ENCODE measurements at regions not wholly inside any gene's neighbourhood (a gene's known extent, or its start where the extent isn't known, plus 50 kb on each side); places are given as distances from the start of the nearest gene placed in this dataset.

- CTCF ChIA-PET = interaction anchor here (1.4 kb wide), 1 partner anchor 10 kb away, joined by 7 read pairs; no protein-coding TSS in a partner anchor
- no peaks in the 10 kb centered on the region for H3K4me1 Mint-ChIP-seq (ENCODE audit: low read depth)
- no peak overlapping the region for H3K4me3 Mint-ChIP-seq
- H3K27me3 Mint-ChIP-seq = peaks cover 8% of the 10 kb centered on the region
- DNase-seq = no peak
- POLR2A ChIA-PET = no interaction called here
- ATAC-seq = no peak
- no peaks in the 10 kb centered on the region for H3K9me3 Mint-ChIP-seq
- no peak overlapping the region for H3K27ac Mint-ChIP-seq
- intact Hi-C loops (cut with micrococcal nuclease) = no loop called here
- no peak for TF ChIP-seq CTCF (IDR thresholded peaks at IDR 0.05)
- no peaks in the 10 kb centered on the region for H3K36me3 Mint-ChIP-seq (ENCODE audit: low read depth)
Measured at GRCh38 chr7:156463280-156463679, 177.3 kb upstream of the RNF32 start.

GRCh38 chr7:156461881-156462665 is 178.5 kb upstream of the RNF32 start:
- no peak for DNase-seq
- Mint-ChIP-seq H3K4me3 (no peak overlapping the region), H3K36me3 (ENCODE audit: low read depth) (no peaks in the 10 kb centered on the region), H3K27me3 (peaks cover 9% of the 10 kb centered on the region), H3K4me1 (ENCODE audit: low read depth) (no peaks in the 10 kb centered on the region), H3K27ac (no peak overlapping the region), H3K9me3 (no peaks in the 10 kb centered on the region)
- intact Hi-C loops (cut with micrococcal nuclease) = no loop called here
- CTCF ChIA-PET = interaction anchor here (1.4 kb wide), 1 partner anchor 11 kb away, joined by 7 read pairs; no protein-coding TSS in a partner anchor
- no peak for ATAC-seq
- no peak for TF ChIP-seq CTCF (IDR thresholded peaks at IDR 0.05)
- POLR2A ChIA-PET = no interaction called here

GRCh38 chr7:156460858-156461627 is 179.5 kb upstream of the RNF32 start:
- H3K4me3 Mint-ChIP-seq = no peak overlapping the region
- H3K27ac Mint-ChIP-seq = no peak overlapping the region
- no peak for ATAC-seq
- ChIA-PET CTCF (interaction anchor here (1.0 to 1.1 kb wide), 2 partner anchors 8 to 12 kb away, joined by 4 to 6 read pairs; no protein-coding TSS in a partner anchor), POLR2A (no interaction called here)
- TF ChIP-seq CTCF (IDR thresholded peaks at IDR 0.05) = no peak
- no peak for DNase-seq
- intact Hi-C loops (cut with micrococcal nuclease) = no loop called here
- H3K4me1 Mint-ChIP-seq (ENCODE audit: low read depth) = no peaks in the 10 kb centered on the region
- H3K27me3 Mint-ChIP-seq = peaks cover 7% of the 10 kb centered on the region
- H3K9me3 Mint-ChIP-seq = no peaks in the 10 kb centered on the region
- no peaks in the 10 kb centered on the region for H3K36me3 Mint-ChIP-seq (ENCODE audit: low read depth)

- Mint-ChIP-seq H3K4me1 (ENCODE audit: low read depth) (no peaks in the 10 kb centered on the region), H3K36me3 (ENCODE audit: low read depth) (no peaks in the 10 kb centered on the region), H3K4me3 (no peak overlapping the region), H3K27me3 (peaks cover 7% of the 10 kb centered on the region), H3K9me3 (no peaks in the 10 kb centered on the region), H3K27ac (no peak overlapping the region)
- TF ChIP-seq CTCF (IDR thresholded peaks at IDR 0.05) = no peak
- intact Hi-C loops (cut with micrococcal nuclease) = no loop called here
- ChIA-PET CTCF (interaction anchor here (1.1 kb wide), 1 partner anchor 10 kb away, joined by 4 read pairs; no protein-coding TSS in a partner anchor), POLR2A (no interaction called here)
- DNase-seq = no peak
- no peak for ATAC-seq
Measured at GRCh38 chr7:156459582-156459981, 181.0 kb upstream of the RNF32 start.

GRCh38 chr7:156459067-156459466 is 181.5 kb upstream of the RNF32 start:
- ChIA-PET POLR2A (no interaction called here), CTCF (no interaction called here)
- ATAC-seq = no peak
- intact Hi-C loops (cut with micrococcal nuclease) = no loop called here
- Mint-ChIP-seq H3K4me3 (no peak overlapping the region), H3K9me3 (no peaks in the 10 kb centered on the region), H3K36me3 (ENCODE audit: low read depth) (no peaks in the 10 kb centered on the region), H3K27me3 (peaks cover 7% of the 10 kb centered on the region), H3K27ac (no peak overlapping the region), H3K4me1 (ENCODE audit: low read depth) (no peaks in the 10 kb centered on the region)
- DNase-seq = no peak
- no peak for TF ChIP-seq CTCF (IDR thresholded peaks at IDR 0.05)
